HG02610 (cell line): ENCODE measurements at regions not wholly inside any gene's neighbourhood (a gene's known extent, or its start where the extent isn't known, plus 50 kb on each side); places are given as distances from the start of the nearest gene placed in this dataset.
"Not testable (repeated sequence)": the region's sequence is repeated elsewhere in the genome, so short reads cannot be mapped to it uniquely, and the experiment has no call there.

Experiments used
- ATAC-seq: cut with Tn5 transposase; IDR thresholded peaks from one replicate; pipeline ENCODE4 v1.9.1; 2021; ENCODE audit warnings: mild to moderate bottlenecking, moderate library complexity; ENCODE audit not compliant: unreplicated experiment

- no peak for ATAC-seq
Observed at GRCh38 chr4:79223993-79224776, 101.7 kb downstream of the NAA11 start.

DNA sequence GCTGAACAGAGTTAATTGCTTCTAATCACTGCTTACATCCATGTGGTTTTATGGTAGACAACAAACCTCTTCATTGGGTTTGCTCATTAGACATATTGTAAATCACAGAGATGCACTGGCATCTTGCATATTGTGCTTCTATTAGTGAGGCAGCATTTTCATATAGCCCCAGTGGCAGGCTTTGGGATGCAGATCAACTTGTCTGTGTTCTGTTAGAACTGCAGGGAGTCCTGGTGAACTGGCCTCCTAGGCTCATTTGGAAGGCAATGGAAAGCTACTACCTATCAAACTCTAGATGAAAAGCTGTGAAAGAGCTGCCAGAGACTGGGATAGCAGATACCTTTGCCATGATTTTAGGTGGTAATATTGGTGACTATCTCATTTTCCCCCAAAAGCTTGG is 108.8 kb downstream of the NAA11 start:
- no peak for ATAC-seq

- no peak for ATAC-seq
Observed at GRCh38 chr4:79213702-79214101, 112.2 kb downstream of the NAA11 start.

DNA sequence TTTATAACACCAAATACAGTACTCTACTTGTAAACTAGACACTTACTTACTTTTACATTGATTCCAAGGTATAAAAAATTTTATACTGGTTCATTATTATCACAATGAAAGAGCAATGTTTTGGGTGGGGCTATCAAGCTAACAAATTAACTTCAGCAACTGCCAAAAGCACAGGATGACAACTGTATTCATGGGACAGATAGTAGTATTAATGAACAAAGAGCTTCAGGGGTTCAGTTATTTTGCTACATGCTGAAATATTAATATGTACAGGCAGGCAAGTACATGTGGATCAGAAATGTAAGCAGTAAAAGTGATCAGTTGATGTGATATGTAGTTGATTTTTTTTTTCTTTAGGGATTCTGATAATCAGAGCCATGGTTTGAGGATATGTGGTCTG is 112.9 kb downstream of the NAA11 start:
- no peak for ATAC-seq

GRCh38 chr4:79212311-79212710 is 113.5 kb downstream of the NAA11 start:
- ATAC-seq, result no peak

DNA sequence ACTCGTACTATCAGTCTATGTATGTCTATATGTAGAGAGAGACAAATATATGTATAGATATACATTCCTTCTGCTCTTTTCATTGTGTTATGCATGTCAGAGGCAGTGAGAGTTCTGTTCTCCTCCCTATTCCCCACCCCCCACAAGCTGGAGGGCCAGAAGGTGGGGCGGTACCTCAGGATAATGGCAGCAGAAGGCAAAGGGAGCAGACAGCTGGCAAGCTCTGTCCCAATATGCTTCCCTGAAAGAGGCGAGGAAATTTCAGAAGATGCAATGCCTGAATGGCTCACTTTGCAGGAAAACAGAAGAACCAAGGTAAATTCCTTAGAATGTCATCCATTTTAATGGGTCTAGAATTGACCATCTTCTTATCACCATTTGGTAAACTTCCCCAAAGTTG is 114.4 kb downstream of the NAA11 start:
- ATAC-seq, result no peak

GRCh38 chr4:79210636-79211049 is 115.2 kb downstream of the NAA11 start:
- no peak for ATAC-seq

- ATAC-seq, result no peak
Observed at GRCh38 chr4:79209822-79210635, 115.8 kb downstream of the NAA11 start.

GRCh38 chr4:79209081-79209480 is 116.8 kb downstream of the NAA11 start:
- no peak for ATAC-seq

- ATAC-seq, result no peak
Observed at GRCh38 chr4:79207281-79207680, 118.6 kb downstream of the NAA11 start.

DNA sequence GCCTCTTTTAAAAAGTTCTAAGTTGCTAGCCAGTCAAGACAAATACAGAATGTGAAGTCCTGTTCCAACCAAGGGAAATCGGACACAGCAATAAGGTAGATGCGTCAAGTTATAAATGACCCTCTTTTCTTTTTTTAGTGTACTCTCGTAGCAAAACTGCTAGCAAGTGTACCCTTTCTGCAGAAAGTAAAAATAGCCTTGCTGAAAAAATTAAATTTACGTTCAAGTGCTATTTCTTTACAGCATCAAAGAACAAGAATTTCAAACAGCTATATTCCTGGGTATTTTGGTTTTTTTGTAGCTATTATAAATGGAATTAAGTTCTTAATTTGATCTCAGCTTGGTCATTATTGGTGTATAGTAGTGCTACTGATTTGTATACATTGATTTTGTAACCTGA is 119.2 kb downstream of the NAA11 start:
- ATAC-seq, result no peak

GRCh38 chr4:79205121-79205520 is 120.7 kb downstream of the NAA11 start:
- no peak for ATAC-seq

DNA sequence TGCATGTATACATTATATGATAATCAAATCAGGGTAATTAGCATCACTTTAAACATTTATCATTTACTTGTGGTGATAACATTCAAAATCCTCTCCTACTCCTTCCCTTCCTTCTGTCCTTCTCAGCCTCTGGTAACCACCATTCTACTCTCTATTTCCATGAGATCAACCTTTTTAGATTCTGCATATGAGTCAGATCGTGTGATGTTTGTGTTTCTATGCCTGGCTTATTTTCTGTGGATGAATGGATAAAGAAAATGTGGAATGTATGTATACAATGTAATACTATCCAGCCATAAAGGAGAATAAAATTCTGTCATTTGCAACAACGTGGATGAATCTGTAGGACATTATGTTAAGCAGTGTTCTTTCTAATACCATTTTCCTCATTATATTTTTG is 123.9 kb downstream of the NAA11 start:
- no peak for ATAC-seq

DNA sequence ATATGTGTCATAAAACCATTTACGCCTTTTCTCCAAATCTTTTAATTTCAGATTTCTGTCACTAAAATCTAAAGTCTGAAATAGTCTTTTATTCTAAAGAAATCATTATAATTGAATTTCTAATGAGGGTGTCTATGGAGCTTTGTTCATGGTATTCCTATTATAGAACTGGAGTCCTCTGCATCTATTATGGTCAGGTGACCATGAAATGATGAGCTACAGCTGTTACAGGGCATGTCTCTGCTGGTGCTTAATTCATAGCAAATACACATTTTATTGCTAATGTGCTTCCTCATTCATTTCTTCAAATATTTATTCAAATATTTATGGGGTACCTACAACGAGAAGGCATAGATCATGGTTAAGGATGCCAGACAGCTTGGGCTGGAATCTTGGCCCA is 126.1 kb downstream of the NAA11 start:
- ATAC-seq, result no peak

DNA sequence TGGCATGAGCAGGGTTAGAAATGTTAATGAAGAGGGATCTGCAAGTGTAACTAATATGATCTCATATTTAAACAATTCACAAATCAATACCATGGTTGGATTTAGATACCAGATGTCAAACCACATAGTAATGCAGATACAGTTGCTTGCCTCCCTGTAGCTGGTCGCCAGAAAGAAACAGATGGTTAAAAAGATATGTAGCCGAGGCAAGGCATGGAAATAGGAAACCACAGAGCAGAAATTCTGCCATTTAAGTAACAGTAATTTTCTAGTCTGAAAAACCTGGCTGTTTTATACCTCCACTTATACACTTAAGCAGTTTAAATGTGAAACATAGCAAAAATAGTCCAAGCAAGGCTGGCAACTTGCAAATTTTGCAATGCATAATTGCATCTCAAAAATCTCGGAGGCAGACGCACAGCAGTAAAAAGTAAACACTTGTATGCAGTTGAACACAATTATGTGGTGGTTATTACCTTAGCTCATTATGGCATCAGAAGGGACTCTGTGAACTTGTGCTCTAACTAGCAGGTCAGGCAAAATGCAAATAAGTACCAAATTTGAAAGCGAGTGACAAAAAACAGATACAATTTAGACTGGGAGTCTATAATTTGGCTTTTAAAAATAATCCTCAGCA is 126.8 kb downstream of the NAA11 start:
- ATAC-seq, result no peak

DNA sequence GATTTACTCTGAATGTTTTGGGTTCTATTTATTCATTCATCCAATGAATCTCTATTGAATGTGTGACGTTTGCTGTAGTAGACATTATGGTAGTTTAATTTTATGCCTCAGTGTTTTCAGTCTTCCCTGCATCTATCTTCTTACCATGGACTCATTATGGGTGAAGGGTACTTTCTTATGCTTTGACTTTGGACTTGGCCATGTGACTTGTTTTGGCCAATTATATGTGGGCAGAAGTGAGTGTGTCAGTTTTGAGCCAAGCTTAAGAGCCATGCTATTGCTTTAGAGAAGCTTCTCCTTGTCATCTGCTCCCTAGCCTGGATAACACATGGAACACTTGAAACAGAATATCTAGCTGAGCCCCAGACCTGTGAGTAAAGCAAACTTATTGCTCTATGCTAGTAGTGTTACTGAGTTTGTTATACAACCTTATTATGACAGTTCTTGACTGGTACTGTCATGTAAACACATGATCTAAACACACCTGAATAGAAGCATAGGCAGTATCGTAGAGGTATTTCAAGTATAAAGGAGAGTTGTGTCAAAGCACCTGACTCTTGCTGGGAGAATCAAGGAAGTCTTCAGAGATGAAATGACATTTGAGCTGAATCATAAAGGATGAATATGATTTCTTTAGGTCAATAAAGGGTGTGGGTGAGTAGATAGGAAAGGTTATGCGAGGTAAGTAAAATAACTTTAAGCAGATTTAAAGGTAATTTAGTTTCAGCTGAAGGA is 128.4 kb downstream of the NAA11 start:
- no peak for ATAC-seq

DNA sequence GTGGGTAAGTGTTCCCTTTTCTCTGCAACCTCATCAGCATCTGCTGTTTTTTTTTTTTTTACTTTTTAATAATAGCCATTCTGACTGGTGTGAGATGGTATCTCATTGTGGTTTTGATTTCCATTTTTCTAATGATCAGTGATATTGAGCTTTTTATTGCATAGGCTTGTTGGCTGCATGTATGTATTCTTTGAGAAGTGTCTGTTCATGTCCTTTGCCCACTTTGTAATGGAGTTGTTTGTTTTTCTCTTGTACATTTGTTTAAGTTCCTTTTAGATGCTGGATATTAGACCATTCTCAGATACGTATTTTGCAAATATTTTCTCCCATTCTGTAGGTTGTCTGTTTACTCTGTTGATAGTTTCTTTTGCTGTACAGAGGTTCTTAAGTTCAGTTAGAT is 134.6 kb downstream of the NAA11 start:
- ATAC-seq, result not testable (repeated sequence)

DNA sequence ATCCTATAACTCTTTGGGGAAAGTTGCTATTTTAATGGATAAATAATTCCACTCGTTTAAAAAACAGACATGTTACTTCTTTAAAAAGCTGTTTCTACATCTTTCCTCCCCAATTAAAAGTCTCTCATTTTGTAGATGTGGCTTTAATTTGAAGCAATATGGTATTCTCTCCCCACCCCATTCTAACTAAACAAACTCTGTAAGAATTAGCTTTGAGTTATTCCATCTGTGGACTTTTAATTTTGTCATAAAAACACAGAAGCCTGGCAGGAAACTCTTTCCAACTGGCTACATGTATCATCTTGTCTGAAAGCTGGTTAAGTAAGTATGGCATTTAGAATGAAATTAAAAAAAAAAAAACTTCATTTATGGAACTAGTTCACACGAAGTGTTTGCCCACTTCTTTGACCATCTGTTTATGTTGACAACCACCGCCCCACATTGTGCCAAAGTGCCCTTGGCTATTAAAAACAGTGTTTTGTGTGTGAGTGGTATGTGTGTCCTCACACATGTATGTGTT is 140.3 kb downstream of the NAA11 start:
- ATAC-seq, result no peak

DNA sequence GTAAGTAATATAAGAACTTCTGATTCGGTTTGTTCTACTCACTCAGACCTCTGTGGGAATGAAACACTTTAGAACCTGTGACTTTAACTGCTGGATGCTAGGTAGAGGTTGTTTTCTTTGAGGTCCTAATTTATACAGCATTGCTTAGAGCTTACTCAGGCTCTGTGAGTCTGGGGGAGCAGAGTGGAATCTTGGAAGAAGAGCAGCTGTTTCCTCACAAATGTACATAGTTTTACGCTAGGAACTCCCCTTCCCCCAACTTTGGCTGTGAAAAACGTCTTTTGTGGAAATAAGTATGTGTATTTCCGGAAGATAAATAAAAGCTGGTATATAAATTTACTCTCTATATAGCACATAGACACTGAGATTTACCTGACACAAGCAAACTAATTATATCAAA is 141.4 kb downstream of the NAA11 start:
- ATAC-seq, result no peak

DNA sequence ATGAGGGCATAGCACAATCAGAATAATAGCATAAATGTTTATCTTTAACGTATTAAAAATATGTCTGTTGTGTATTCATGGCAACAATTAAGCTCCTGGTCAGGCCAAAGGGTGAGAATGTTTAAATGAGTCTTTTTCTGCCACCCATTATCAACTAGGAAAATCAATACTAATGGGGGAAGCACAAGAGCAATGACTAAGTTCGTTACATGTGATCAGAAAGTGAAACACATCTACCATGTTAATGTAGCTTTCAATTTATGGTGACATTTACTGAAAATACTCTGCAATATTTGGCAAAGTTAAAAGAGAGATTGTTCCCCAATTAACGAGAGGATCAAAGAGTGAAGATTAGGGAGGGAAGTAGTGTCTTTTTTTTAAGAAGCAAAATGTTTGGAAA is 143.7 kb downstream of the NAA11 start:
- ATAC-seq, result peak; percentile 51

DNA sequence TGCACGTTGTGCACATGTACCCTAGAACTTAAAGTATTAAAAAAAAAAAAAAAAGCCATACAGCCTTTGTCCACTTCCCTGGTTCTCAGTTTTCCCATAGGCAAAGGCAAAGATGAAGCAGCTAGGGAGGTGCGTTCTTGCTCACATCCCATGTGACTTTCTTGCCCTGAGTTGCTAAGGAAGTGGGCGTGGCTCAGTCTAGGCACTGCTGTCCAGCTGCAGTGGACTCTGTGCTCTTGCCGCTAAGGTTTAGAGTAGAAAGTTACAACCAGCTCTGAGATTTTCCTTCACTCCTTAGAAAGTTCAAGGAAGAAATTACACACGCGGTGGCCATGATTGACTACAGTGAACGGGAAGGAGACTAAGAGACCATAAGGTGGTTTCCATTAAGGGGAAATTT is 144.7 kb downstream of the NAA11 start:
- no peak for ATAC-seq
